HG03565 (cell line): ENCODE measurements at regions not wholly inside any gene's neighbourhood (a gene's known extent, or its start where the extent isn't known, plus 50 kb on each side); places are given as distances from the start of the nearest gene placed in this dataset.

Experiments
- ATAC-seq: cut with Tn5 transposase; IDR thresholded peaks from one replicate; pipeline ENCODE4 v1.9.1; 2021; ENCODE audit warnings: mild to moderate bottlenecking, moderate library complexity; ENCODE audit not compliant: unreplicated experiment

DNA sequence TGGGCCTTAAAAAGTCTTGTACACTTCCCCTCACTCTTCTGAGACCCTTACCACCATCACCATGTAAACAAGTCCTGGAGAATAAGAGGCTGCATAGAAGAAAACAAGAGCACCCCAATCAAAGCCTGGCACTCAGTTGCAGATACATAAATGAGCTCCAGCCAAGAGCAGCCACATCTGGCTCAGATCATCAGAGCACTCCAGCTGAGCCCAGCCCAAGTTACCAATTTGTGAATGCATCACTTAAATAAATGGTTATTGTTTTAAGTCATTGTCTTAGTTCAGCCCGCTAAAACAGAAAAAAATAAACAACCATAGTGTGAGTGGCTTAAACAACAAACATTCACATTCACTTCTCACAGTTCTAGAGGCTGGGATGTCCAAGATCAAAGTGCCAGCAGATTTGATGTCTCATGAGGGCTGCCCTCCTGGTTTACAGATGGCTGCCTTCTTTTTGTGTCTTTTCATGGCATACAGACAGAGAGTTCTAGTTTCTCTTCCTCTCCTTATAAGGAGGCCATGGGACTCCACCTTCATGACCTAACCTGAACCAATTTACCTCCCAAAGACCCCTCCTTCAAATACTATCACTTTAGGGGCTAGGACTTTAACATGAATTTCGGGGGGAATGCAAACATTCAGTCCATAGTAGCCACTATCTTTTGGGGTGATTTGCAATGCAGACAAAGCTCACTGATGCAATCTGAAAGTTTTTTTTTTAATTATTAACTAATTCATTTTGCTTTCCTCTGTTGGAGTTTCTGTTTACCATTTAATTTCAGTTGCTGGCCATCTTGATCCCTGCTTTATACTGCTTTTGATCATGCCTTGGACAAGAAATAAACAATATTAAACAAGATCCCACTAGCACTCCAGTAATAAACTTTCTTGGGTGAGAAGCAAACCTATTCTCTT is 187.5 kb upstream of the ACVR2A start:
- no peak for ATAC-seq

DNA sequence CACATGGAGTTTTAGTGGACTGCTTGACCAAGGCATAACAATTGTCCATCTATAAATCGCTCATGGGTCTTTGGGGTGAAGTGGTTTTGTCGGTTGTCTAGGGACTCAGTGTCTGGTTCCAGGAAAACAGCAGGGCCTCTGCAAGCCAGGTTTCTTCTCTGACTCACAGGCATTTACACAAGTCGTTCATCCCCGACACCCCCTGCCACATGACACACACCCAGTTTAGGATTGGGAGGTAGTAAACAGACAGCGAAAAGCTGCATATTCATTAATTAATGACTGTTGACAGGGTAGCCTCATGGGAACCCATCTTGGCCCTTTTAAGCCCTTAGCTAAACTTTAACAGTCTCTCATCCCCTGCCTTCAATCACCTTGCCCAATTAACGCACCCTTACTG is 194.8 kb upstream of the ACVR2A start:
- no peak for ATAC-seq

DNA sequence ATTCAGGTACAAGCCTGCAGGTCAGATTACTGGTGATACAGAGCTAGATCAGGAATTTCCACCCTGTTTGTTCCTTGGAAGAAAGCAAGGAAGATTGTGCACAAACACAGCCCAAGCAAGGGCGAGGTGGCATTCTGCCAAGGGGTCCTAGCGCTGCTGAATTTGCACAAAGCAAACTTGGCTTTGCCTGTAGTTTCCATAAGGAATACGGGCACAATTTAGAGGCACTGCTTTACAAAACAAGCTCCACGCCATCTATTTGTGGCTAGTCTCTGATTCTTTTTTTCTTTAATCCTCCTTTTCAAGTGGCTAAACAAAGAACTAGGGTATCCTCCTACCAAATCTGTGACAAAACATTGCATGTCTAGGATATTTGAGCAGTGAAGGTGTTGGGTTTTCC is 195.5 kb upstream of the ACVR2A start:
- ATAC-seq: no peak

DNA sequence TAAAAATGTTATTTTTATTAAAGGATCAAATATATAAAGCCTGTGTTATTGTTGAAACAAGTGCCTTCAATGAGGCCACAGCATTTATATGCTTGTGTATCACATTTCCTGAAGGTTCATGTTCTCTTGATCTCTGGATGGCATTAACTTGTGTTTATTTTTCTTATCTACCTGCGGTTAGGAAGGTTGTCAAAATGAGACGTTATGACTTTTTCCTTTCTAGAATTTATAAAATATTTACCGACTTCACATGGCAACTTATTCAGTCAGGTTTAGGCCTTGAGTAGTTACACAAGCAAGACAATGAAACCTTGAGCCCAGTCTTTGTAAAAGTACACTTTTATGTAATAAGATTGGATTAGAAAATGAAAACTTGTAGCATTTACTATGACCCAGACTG is 196.4 kb upstream of the ACVR2A start:
- no peak for ATAC-seq

GRCh38 chr2:147647816-147648215 is 197.0 kb upstream of the ACVR2A start:
- ATAC-seq: no peak

DNA sequence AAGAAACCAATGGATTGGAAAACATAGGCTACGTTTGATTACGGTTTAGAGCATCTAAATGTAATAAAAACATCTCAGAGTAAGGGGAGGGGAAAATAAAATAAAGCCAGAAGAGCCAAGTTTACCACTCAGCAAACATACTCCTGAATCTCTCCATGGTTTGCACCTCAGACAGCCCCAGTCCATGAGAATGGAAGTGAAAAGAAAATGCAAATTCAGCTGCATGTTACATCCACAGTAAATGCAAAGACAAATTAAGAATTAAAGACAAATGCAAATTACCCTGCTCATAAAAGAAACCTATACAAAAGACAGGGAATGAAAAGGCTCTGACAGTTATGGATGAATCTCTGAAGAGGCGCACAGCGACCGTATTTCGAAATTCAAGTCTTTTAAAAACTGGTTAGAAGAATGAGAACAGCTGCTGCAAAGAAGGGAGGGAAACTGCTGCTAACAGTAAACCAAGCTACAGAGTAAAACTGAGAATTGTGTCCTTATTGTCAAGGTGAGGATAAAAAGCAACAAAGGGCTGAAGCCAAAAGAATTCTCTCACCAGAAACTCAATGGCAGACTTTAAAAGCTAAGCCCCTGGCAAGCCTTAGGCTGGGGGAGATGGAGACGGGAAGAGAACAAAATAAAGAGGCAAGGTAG is 197.9 kb upstream of the ACVR2A start:
- ATAC-seq: no peak

DNA sequence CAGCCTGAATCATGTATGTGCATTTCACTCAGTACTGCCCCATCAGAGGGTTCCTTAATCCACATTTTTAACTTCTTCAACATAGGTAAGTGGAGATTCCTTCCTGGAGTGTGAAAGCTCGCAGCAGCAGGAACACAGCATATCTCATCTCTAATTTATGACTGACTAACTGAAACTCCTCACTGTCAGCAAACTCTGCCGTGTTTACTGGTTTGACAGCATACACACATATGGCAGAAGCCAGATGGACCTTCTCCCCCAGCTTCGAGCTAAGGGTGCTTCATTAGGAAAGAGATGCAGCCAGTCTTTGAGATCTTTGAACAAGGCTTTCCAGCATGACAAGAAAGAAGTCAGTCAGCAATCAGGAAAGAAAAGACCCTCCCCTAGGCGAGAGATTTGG is 200.3 kb upstream of the ACVR2A start:
- ATAC-seq: no peak

- no peak for ATAC-seq
Observed at GRCh38 chr2:147642765-147643164, 202.1 kb upstream of the ACVR2A start.

GRCh38 chr2:147641651-147642050 is 203.2 kb upstream of the ACVR2A start:
- no peak for ATAC-seq

DNA sequence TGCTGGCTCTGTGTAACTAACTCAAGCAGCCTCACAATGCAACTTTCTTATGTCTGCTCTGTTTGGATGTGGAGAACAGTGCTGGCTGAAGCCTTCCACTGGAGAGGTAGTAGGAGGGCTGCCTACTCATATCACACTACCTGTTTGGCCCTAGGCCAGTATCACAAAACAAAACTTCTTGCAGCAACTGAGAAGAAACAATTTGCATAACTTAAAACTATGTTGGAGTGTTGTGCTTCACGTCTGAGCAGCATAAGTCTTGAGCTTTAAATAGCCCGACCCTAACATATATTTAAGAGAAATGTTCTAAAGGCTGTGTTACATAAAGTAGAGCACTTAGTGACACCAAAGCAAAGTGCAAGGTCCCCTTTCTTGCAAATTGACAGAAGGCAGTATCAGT is 204.9 kb upstream of the ACVR2A start:
- peak; percentile 80 for ATAC-seq

DNA sequence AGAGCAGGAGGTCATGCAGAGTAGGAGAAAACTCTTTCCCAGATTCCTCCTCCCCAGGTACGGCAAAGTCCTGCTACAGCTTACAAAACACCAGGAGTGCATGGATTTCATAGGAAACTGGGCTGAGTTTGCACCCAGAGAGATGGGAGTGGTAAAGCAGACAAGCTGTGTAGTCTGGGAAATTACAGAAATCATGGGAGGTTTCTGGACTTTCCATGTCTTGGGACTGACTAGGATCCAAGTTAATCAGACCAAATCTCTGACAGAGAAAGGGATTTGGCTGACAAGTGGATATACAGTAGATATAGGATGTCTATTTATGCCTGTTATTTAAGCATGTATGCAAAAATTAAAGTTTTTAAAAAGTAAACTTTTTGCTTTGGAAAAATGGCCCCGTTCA is 205.4 kb upstream of the ACVR2A start:
- ATAC-seq: no peak

- no peak for ATAC-seq
Observed at GRCh38 chr2:147636886-147637285, 207.9 kb upstream of the ACVR2A start.

- no peak for ATAC-seq
Observed at GRCh38 chr2:147636238-147636882, 208.5 kb upstream of the ACVR2A start.

DNA sequence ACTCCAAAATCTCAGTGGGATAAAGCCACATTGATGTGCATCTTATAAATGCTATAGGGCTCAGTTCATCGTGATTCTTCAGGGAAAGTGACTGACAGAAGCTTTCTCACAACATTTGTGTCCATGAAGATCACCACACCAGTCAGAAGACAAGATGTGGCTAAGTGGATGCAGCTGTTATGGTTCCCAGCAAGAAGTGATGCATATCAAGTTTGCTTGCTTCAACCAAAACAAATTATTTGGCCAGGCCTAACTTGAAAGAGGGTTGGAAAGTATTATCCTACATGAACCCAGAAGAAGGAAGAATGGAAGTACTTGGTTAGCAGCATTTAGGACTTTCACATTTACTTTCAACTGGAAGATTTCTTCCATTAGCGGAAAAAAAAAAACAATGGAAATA is 210.0 kb upstream of the ACVR2A start:
- no peak for ATAC-seq

- ATAC-seq: no peak
Observed at GRCh38 chr2:147632198-147632597, 212.6 kb upstream of the ACVR2A start.

DNA sequence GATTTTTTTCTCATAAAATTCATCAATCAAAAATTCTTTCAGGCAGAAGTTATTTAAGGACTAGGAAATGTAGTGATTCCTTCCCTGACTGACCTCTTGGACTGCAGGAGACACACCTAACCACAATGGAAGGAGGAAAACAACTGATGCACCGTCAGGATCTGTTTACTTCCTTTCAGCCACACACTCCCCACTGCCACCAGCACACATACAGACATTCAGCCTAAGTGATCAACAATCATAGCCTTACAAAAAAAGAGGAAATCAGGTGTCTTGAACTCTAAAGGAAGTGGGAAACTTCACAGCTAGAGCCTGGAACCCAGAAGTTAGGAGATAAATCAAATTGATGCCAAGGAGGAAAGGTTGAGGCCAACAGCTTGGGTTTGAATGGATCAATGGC is 213.5 kb upstream of the ACVR2A start:
- ATAC-seq: no peak

- ATAC-seq: no peak
Observed at GRCh38 chr2:147630585-147630984, 214.2 kb upstream of the ACVR2A start.

- ATAC-seq: peak; percentile 57
Observed at GRCh38 chr2:147628971-147629421, 215.8 kb upstream of the ACVR2A start.

- peak; percentile 97 for ATAC-seq
Observed at GRCh38 chr2:147623328-147623727, 221.5 kb upstream of the ACVR2A start.

GRCh38 chr2:147621656-147622197 is 223.1 kb upstream of the ACVR2A start:
- ATAC-seq: no peak

DNA sequence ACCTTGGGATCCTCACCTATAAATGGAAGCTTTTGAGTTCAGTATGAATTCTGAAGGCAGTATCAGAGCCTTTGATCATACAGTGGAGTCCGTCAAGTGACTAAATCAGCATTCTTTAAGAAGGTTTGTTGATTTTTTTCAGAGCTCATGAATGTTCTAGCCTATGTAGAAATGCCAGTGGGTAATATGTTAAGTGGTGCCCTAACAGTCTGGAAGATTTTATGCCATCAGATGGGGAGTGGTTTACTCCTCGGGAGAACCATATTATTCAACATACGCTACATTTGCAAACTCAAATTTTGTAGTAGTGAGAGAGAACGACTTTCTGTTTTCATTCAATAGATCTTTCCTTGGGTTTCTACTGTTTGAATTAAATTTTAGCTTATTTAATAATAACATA is 225.0 kb upstream of the ACVR2A start:
- no peak for ATAC-seq

DNA sequence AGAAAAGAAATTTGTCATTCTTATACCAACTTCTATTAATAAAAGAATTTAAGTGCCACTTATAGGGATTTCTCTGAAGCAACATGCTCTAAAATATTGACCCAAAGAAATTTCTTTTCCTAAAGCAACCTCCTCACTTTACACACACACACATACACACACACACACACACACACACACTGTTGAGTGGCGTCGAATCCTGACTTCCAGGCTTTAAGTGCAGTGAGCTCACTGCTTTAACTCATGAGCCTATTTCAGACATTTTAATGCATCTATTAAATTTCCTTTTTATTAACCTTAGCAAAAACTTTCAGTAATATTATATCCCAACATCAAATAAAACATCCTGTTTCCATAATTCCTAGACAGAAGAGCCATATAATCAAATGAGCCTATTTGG is 229.1 kb upstream of the ACVR2A start:
- ATAC-seq: no peak
